SK-N-SH (cell line): ENCODE measurements at regions not wholly inside any gene's neighbourhood (a gene's known extent, or its start where the extent isn't known, plus 50 kb on each side); places are given as distances from the start of the nearest gene placed in this dataset.

Experiments used
- CTCF ChIA-PET: fragments of 300-600, 350-600 bp; formaldehyde crosslinking; extraction: SDS; loops from one replicate; lab custom pipeline; 2021; lab: Yijun Ruan, JAX
- POLR2A ChIA-PET: fragments of 350-600 bp; sonication (Branson Sonifier 250); formaldehyde crosslinking; extraction: SDS; loops from one replicate; lab custom pipeline; 2020; ENCODE audit warnings: antibody characterized with exemption, inconsistent platforms; lab: Yijun Ruan, JAX
- DNase-seq: peaks from one replicate; pipeline ENCODE4 v3.0.0; 2012
- H2AFZ ChIP-seq: fragments of 200-600 bp; sonication (generic); 2 replicates; pipeline ENCODE4 v1.8.1; 2016; ENCODE audit warnings: antibody characterized with exemption, mild to moderate bottlenecking, low read depth
- H3F3A ChIP-seq: fragments of 200-600 bp; sonication (generic); replicated peaks from 2 replicates; pipeline ENCODE3; 2016; ENCODE audit warnings: antibody characterized with exemption, mild to moderate bottlenecking; ENCODE audit not compliant: insufficient read depth
- H3K27ac ChIP-seq, 2 experiments: fragments of 200-500 bp in 1 of 2; fragments of 200-600 bp in 1 of 2; sonication (Bioruptor generic) in 1 of 2; sonication (generic), shearing (Covaris generic) in 1 of 2; 2 replicates each; pipeline versions ENCODE4 v1.5.1 to v1.6.1; 2014 to 2016; ENCODE audit warnings: low read depth in 2 of 2, inconsistent platforms in 1 of 2, low read length in 1 of 2, mild to moderate bottlenecking in 1 of 2, mixed read lengths in 1 of 2
- H3K27me3 ChIP-seq: fragments of 200-600 bp; sonication (generic), shearing (Covaris generic); 2 replicates; pipeline ENCODE4 v1.6.1; 2016; ENCODE audit warnings: mixed run types; ENCODE audit not compliant: insufficient read depth
- H3K36me3 ChIP-seq, 2 experiments: fragments of 200-500 bp in 1 of 2; fragments of 200-600 bp in 1 of 2; sonication (Bioruptor generic) in 1 of 2; sonication (generic) in 1 of 2; replicated peaks in 1 of 2; 2 replicates each; pipeline versions ENCODE3 to v1.5.1; 2014 to 2016; ENCODE audit warnings: low read length in 1 of 2, mild to moderate bottlenecking in 1 of 2; ENCODE audit not compliant: insufficient read depth in 2 of 2, control insufficient read depth in 1 of 2
- H3K4me1 ChIP-seq, 2 experiments: fragments of 200-500 bp in 1 of 2; fragments of 200-600 bp in 1 of 2; sonication (Bioruptor generic) in 1 of 2; sonication (generic), shearing (Covaris generic) in 1 of 2; 2 replicates each; pipeline versions ENCODE4 v1.5.1 to v1.6.1; 2014 to 2016; ENCODE audit warnings: low read depth in 1 of 2, low read length in 1 of 2, mixed run types in 1 of 2; ENCODE audit not compliant: insufficient read depth in 2 of 2, control insufficient read depth in 1 of 2
- H3K4me2 ChIP-seq: fragments of 200-600 bp; sonication (generic), shearing (Covaris generic); 2 replicates; pipeline ENCODE4 v1.6.1; 2017; ENCODE audit warnings: mixed run types
- H3K4me3 ChIP-seq, 2 experiments: fragments of 200-500 bp in 1 of 2; fragments of 200-600 bp in 1 of 2; sonication (Bioruptor generic) in 1 of 2; sonication (generic), shearing (Covaris generic) in 1 of 2; 2 replicates each; pipeline versions ENCODE4 v1.5.1 to v1.8.1; 2014 to 2016; ENCODE audit warnings: low read depth in 2 of 2, inconsistent platforms in 1 of 2, low read length in 1 of 2, mild to moderate bottlenecking in 1 of 2, mixed read lengths in 1 of 2, moderate library complexity in 1 of 2
- H3K79me2 ChIP-seq: fragments of 200-600 bp; sonication (generic); 2 replicates; pipeline ENCODE4 v1.8.1; 2017; ENCODE audit warnings: mild to moderate bottlenecking; ENCODE audit not compliant: insufficient read depth
- H3K9ac ChIP-seq: fragments of 200-600 bp; sonication (generic); 2 replicates; pipeline ENCODE4 v1.6.1; 2017; ENCODE audit warnings: mixed run types
- H3K9me2 ChIP-seq: fragments of 200-600 bp; sonication (generic); 2 replicates; pipeline ENCODE4 v1.6.1; 2017; ENCODE audit warnings: mixed run types
- H3K9me3 ChIP-seq: fragments of 200-600 bp; sonication (generic); 2 replicates; pipeline ENCODE4 v1.6.1; 2017; ENCODE audit warnings: mixed run types, mild to moderate bottlenecking, moderate library complexity
- H4K20me1 ChIP-seq: fragments of 200-600 bp; sonication (generic); 2 replicates; pipeline ENCODE4 v1.6.1; 2017; ENCODE audit warnings: mild to moderate bottlenecking, mixed run types; ENCODE audit not compliant: insufficient read depth
- CHD2 ChIP-seq: fragments of 150-350 bp; IDR thresholded peaks from 2 replicates; pipeline ENCODE4 v1.6.1; 2018; ENCODE audit warnings: low read length; ENCODE audit not compliant: partially characterized antibody
- EP300 ChIP-seq, 2 experiments: IDR thresholded peaks; 2 replicates each; pipeline versions ENCODE4 v1.4.0 to v1.6.1; 2012; ENCODE audit warnings: borderline replicate concordance in 1 of 2, low read depth in 1 of 2, low read length in 1 of 2
- EZH2phosphoT487 ChIP-seq: fragments of 200-600 bp; sonication (generic); IDR thresholded peaks from 2 replicates; pipeline ENCODE4 v1.6.1; 2017; ENCODE audit warnings: low read depth, mixed run types, mild to moderate bottlenecking, antibody characterized with exemption, moderate library complexity, borderline replicate concordance
- FOXJ3 ChIP-seq: sonication (generic); formaldehyde crosslinking; IDR thresholded peaks from 2 replicates; pipeline ENCODE4 v1.5.1; 2020; ENCODE audit warnings: mild to moderate bottlenecking, missing genetic modification reagents
- GABPA ChIP-seq: IDR thresholded peaks from 2 replicates; pipeline ENCODE4 v1.4.0; 2012; ENCODE audit warnings: low read depth, mild to moderate bottlenecking
- GATA2 ChIP-seq: sonication (generic); formaldehyde crosslinking; IDR thresholded peaks from 2 replicates; pipeline ENCODE4 v1.5.0; 2020; ENCODE audit warnings: mild to moderate bottlenecking, missing genetic modification reagents
- JUND ChIP-seq: IDR thresholded peaks from 2 replicates; pipeline ENCODE4 v1.4.0; 2012
- MEF2A ChIP-seq: IDR thresholded peaks from 2 replicates; pipeline ENCODE4 v1.4.0; 2012; ENCODE audit warnings: low read depth, borderline replicate concordance
- MXI1 ChIP-seq: IDR thresholded peaks from 2 replicates; pipeline ENCODE4 v1.6.1; 2012; ENCODE audit warnings: mild to moderate bottlenecking, low read depth, low read length, improper control_type of control experiment
- NFIC ChIP-seq: IDR thresholded peaks from 2 replicates; pipeline ENCODE4 v1.4.0; 2012; ENCODE audit warnings: borderline replicate concordance
- POLR2AphosphoS5 ChIP-seq: IDR thresholded peaks from 2 replicates; pipeline ENCODE4 v1.6.1; 2012; ENCODE audit warnings: low read depth, low read length
- TAF1 ChIP-seq: IDR thresholded peaks from 2 replicates; pipeline ENCODE4 v1.6.1; 2012; ENCODE audit warnings: low read depth, mild to moderate bottlenecking, low read length, moderate library complexity, borderline replicate concordance
- TCF12 ChIP-seq: IDR thresholded peaks from 2 replicates; pipeline ENCODE4 v1.4.0; 2012
- USF2 ChIP-seq: fragments of 150-350 bp; IDR thresholded peaks from 2 replicates; pipeline ENCODE4 v1.6.1; 2017; ENCODE audit warnings: antibody characterized with exemption, low read length, low read depth, borderline replicate concordance
- YY1 ChIP-seq: IDR thresholded peaks from 2 replicates; pipeline ENCODE4 v1.4.0; 2012; ENCODE audit warnings: low read depth, mild to moderate bottlenecking
- WGBS: methylation state at CpG from one replicate; pipeline ENCODE4 v1.1.6; 2017; ENCODE audit warnings: low lambda C conversion rate; 5-methylcytosine and 5-hydroxymethylcytosine counted together
- TF ChIP-seq, protein P1 (sequence below): IDR thresholded peaks from 2 replicates; pipeline ENCODE4 v1.4.0; 2012; ENCODE audit warnings: low read depth, borderline replicate concordance

- DNase-seq = no peak
- Histone ChIP-seq H4K20me1 (no peaks in the 10 kb centered on the region), H3K79me2 (no peaks in the 10 kb centered on the region), H2AFZ (no peak overlapping the region), H3K9me2 (no peaks in the 10 kb centered on the region), H3F3A (peaks cover 7% of the 10 kb centered on the region), H3K9ac (no peak overlapping the region), H3K36me3 (no peaks in the 10 kb centered on the region), H3K27me3 (no peaks in the 10 kb centered on the region), H3K27ac (peak overlapping the region in 1 of 2 experiments; percentile 49; a peak in 3 of 4 replicates), H3K4me1 (no peaks in the 10 kb centered on the region; a peak in 1 of 4 replicates), H3K9me3 (no peaks in the 10 kb centered on the region), H3K4me3 (no peak overlapping the region), H3K4me2 (no peak overlapping the region)
- CTCF ChIA-PET = no interaction called here
- WGBS = 24% methylated on average over 1 of the region's 1 CpG
- POLR2A ChIA-PET = no interaction called here
- TF ChIP-seq, protein P1, sequence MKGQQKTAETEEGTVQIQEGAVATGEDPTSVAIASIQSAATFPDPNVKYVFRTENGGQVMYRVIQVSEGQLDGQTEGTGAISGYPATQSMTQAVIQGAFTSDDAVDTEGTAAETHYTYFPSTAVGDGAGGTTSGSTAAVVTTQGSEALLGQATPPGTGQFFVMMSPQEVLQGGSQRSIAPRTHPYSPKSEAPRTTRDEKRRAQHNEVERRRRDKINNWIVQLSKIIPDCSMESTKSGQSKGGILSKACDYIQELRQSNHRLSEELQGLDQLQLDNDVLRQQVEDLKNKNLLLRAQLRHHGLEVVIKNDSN = no peak
- TF ChIP-seq GABPA = no peak
- no peak for TF ChIP-seq EZH2phosphoT487
- no peak for TF ChIP-seq POLR2AphosphoS5
- no peak for TF ChIP-seq MEF2A
- TF ChIP-seq EP300 (IDR thresholded peaks at IDR 0.05; ENCODE audit: borderline replicate concordance in 1 of 2, low read depth in 1 of 2, low read length in 1 of 2) = no peak
- TF ChIP-seq JUND = no peak
- TF ChIP-seq GATA2 (CRISPR knock-in tag) = no peak
- no peak for TF ChIP-seq NFIC
- no peak for TF ChIP-seq TAF1
- TF ChIP-seq CHD2 = no peak
- TF ChIP-seq MXI1 = no peak
- no peak for TF ChIP-seq USF2
- TF ChIP-seq FOXJ3 (CRISPR knock-in tag) = no peak
- TF ChIP-seq YY1 = no peak
Observed at GRCh38 chr6:144678844-144679243, 393.7 kb downstream of the UTRN start.

DNA sequence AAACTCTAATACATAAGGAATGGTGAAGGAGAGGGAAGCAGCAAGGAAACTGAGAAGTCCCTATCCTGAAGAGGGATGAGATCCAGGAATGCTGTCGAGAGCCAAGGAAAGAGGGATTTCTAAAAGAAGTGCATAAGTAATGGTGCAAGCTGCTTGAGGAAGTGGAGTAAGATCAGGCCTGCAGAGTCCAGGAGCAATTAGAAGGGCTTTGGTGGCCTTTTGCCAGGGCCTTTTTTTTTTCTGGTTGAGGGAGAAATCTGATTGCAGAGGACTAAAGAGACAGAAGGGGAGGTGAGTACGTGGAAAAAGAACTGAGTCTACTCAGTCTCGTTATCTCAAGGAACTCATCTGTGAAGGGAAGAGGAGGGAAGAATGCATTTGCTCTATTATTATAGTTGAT lies 396.2 kb downstream of the UTRN start:
- DNase-seq = no peak

More for the DNA sequence above, 396.2 kb downstream of the UTRN start:
- Histone ChIP-seq H3K9me3 (no peaks in the 10 kb centered on the region), H2AFZ (no peak overlapping the region), H3K4me2 (no peak overlapping the region), H3K4me3 (no peak overlapping the region), H3K9me2 (no peaks in the 10 kb centered on the region), H3K27me3 (no peaks in the 10 kb centered on the region), H3F3A (peaks cover 7% of the 10 kb centered on the region), H3K4me1 (no peaks in the 10 kb centered on the region), H3K9ac (no peak overlapping the region), H3K79me2 (no peaks in the 10 kb centered on the region), H4K20me1 (no peaks in the 10 kb centered on the region), H3K36me3 (no peaks in the 10 kb centered on the region), H3K27ac (no peak overlapping the region)
- TF ChIP-seq GATA2 (CRISPR knock-in tag) (no peak), TCF12 (no peak), TAF1 (no peak)
- CTCF ChIA-PET = no interaction called here
- WGBS = 56% methylated on average over 3 of the region's 3 CpGs
- POLR2A ChIA-PET = no interaction called here
